HL-60 (cell line): ENCODE measurements at regions not wholly inside any gene's neighbourhood (a gene's known extent, or its start where the extent isn't known, plus 50 kb on each side); places are given as distances from the start of the nearest gene placed in this dataset.

Experiments used
- GABPA ChIP-seq: IDR thresholded peaks from 2 replicates; pipeline ENCODE4 v1.6.1; 2012; ENCODE audit warnings: low read depth
- POLR2AphosphoS5 ChIP-seq: IDR thresholded peaks from 2 replicates; pipeline ENCODE4 v1.6.1; 2012; ENCODE audit warnings: low read depth
- REST ChIP-seq: IDR thresholded peaks from 2 replicates; pipeline ENCODE4 v1.6.1; 2012; ENCODE audit warnings: low read depth; ENCODE audit not compliant: insufficient replicate concordance
- SPI1 ChIP-seq: IDR thresholded peaks from 2 replicates; pipeline ENCODE4 v1.6.1; 2012; ENCODE audit warnings: low read depth, mild to moderate bottlenecking, borderline replicate concordance
- TF ChIP-seq, protein P1 (sequence below): IDR thresholded peaks from one replicate; pipeline ENCODE4 v1.5.1; 2011; ENCODE audit warnings: low read length, control low read depth, inconsistent platforms; ENCODE audit not compliant: insufficient read depth

GRCh38 chr4:74670583-74670982, 123.7 kb downstream of the BTC start:
- TF ChIP-seq, protein P1, sequence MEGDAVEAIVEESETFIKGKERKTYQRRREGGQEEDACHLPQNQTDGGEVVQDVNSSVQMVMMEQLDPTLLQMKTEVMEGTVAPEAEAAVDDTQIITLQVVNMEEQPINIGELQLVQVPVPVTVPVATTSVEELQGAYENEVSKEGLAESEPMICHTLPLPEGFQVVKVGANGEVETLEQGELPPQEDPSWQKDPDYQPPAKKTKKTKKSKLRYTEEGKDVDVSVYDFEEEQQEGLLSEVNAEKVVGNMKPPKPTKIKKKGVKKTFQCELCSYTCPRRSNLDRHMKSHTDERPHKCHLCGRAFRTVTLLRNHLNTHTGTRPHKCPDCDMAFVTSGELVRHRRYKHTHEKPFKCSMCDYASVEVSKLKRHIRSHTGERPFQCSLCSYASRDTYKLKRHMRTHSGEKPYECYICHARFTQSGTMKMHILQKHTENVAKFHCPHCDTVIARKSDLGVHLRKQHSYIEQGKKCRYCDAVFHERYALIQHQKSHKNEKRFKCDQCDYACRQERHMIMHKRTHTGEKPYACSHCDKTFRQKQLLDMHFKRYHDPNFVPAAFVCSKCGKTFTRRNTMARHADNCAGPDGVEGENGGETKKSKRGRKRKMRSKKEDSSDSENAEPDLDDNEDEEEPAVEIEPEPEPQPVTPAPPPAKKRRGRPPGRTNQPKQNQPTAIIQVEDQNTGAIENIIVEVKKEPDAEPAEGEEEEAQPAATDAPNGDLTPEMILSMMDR: no peak
- TF ChIP-seq POLR2AphosphoS5 (no peak), SPI1 (no peak), REST (no peak), GABPA (no peak)
